ENCODE measurements at regions not wholly inside any gene's neighbourhood (a gene's known extent, or its start where the extent isn't known, plus 50 kb on each side); places are given as distances from the start of the nearest gene placed in this dataset.
"Not testable (repeated sequence)": the region's sequence is repeated elsewhere in the genome, so short reads cannot be mapped to it uniquely, and the experiment has no call there.

DNA sequence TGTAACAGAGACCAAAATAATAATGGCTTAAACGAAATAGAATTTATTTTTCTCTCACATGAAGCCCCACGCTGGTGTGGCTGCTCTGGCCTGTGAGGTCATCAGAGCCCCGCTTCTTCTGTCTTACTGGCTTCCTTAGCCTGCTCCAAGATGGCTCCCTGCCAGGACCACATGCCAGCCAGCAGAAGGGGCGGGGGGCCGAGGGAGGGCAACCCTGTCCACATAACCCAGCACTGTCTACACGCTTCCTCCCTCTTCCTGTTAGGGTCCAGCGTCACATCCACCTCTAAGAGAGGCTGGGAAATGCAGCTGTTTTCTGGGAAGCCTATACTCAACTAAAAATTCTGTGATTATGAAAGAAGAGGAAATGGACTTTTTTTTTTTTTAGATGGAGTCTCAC lies 107.9 kb upstream of the DLG1 start:
- no peaks in the 10 kb centered on the region for H3K36me3 Mint-ChIP-seq
- peaks cover 3% of the 10 kb centered on the region for H3K27me3 Mint-ChIP-seq (ENCODE audit: insufficient read depth, low read depth)
- Histone ChIP-seq H3K4me2 (no peak overlapping the region), H3K4me1 (peaks cover 21% of the 10 kb centered on the region), H4K20me1 (ENCODE audit: low read depth) (no peaks in the 10 kb centered on the region), H3K79me2 (ENCODE audit: low read depth) (no peaks in the 10 kb centered on the region), H3K9ac (no peak overlapping the region), H3K27me3 (no peaks in the 10 kb centered on the region), H2AFZ (replicated peaks) (no peak overlapping the region), H3F3A (ENCODE audit: low read depth) (peaks cover 12% of the 10 kb centered on the region), H3K36me3 (no peaks in the 10 kb centered on the region), H3K27ac (no peak overlapping the region), H3K9me3 (ENCODE audit: low read depth) (no peaks in the 10 kb centered on the region), H3K4me3 (no peak overlapping the region)
- no peak for DNase-seq (ENCODE audit: low spot score)
- peaks cover 15% of the 10 kb centered on the region for H3K9me3 Mint-ChIP-seq
- no peak for TF ChIP-seq EZH2 (IDR thresholded peaks at IDR 0.05)
- TF ChIP-seq, protein P1, sequence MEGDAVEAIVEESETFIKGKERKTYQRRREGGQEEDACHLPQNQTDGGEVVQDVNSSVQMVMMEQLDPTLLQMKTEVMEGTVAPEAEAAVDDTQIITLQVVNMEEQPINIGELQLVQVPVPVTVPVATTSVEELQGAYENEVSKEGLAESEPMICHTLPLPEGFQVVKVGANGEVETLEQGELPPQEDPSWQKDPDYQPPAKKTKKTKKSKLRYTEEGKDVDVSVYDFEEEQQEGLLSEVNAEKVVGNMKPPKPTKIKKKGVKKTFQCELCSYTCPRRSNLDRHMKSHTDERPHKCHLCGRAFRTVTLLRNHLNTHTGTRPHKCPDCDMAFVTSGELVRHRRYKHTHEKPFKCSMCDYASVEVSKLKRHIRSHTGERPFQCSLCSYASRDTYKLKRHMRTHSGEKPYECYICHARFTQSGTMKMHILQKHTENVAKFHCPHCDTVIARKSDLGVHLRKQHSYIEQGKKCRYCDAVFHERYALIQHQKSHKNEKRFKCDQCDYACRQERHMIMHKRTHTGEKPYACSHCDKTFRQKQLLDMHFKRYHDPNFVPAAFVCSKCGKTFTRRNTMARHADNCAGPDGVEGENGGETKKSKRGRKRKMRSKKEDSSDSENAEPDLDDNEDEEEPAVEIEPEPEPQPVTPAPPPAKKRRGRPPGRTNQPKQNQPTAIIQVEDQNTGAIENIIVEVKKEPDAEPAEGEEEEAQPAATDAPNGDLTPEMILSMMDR (IDR thresholded peaks at IDR 0.05), result no peak
- no peak overlapping the region for H3K27ac Mint-ChIP-seq
- H3K4me1 Mint-ChIP-seq, result peaks cover 23% of the 10 kb centered on the region
- no peak overlapping the region for H3K4me3 Mint-ChIP-seq

DNA sequence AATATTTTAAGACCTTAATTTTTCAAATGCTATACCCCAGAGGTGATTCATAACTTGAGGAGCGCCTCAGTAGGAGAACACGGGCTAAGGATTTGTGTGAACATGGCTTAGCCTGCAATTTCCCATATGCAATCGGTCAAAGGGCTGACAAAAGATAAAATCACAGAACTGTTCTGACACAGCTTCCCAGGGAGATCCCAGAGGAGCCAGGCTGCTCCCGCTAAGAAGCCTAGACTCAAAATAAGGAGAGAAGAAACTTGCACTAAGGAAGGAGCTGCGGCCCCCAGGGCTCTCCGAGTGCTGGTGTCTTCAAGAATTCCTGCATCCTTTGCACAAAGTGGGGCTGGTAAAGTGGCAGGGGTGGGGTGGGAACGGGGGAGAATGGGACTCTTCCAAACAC lies 106.3 kb upstream of the DLG1 start:
- no peaks in the 10 kb centered on the region for H4K20me1 ChIP-seq (ENCODE audit: low read depth)
- H3K4me3 ChIP-seq, result no peak overlapping the region
- H3F3A ChIP-seq (ENCODE audit: low read depth), result peaks cover 12% of the 10 kb centered on the region
- H3K27ac ChIP-seq, result no peak overlapping the region
- H3K27me3 Mint-ChIP-seq (ENCODE audit: insufficient read depth, low read depth), result peaks cover 3% of the 10 kb centered on the region
- H3K27ac Mint-ChIP-seq, result peak overlapping the region; percentile 79
- H3K9me3 Mint-ChIP-seq, result peaks cover 6% of the 10 kb centered on the region
- no peak overlapping the region for H3K9ac ChIP-seq
- DNase-seq (ENCODE audit: low spot score), result no peak
- no peaks in the 10 kb centered on the region for H3K36me3 ChIP-seq
- no peaks in the 10 kb centered on the region for H3K36me3 Mint-ChIP-seq
- no peak overlapping the region for H3K4me3 Mint-ChIP-seq
- no peaks in the 10 kb centered on the region for H3K79me2 ChIP-seq (ENCODE audit: low read depth)
- no peak overlapping the region for H2AFZ ChIP-seq (replicated peaks)
- no peak overlapping the region for H3K4me2 ChIP-seq
- peaks cover 23% of the 10 kb centered on the region for H3K4me1 Mint-ChIP-seq
- no peaks in the 10 kb centered on the region for H3K27me3 ChIP-seq
- TF ChIP-seq, protein P1 (IDR thresholded peaks at IDR 0.05), result no peak
- TF ChIP-seq EZH2phosphoT487 (IDR thresholded peaks at IDR 0.05) (no peak), EZH2 (IDR thresholded peaks at IDR 0.05) (no peak)
- H3K4me1 ChIP-seq, result peaks cover 21% of the 10 kb centered on the region
- no peaks in the 10 kb centered on the region for H3K9me3 ChIP-seq (ENCODE audit: low read depth)

DNA sequence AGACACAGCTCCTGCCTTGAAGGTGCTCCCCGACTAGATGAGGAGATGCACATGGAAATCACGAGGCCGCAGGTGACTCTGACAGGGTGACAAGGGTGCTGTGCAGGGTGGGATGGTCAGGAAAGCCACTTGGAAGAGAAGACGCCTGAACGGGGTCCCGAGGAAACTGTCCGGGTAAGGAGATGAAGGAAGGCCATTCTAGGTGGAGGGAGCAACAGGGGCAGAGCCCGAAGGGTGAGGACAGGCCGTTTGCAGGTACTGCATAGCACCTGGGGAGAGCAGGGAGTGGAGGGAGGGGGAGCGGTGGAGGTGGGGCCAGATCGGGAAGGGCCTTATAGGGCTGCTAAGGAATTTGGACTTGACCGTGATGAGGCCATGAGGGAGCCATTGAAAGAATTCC lies 105.6 kb upstream of the DLG1 start:
- Mint-ChIP-seq H3K4me1 (peaks cover 23% of the 10 kb centered on the region), H3K27ac (peak overlapping the region; percentile 76), H3K36me3 (no peaks in the 10 kb centered on the region), H3K27me3 (ENCODE audit: insufficient read depth, low read depth) (peaks cover 3% of the 10 kb centered on the region), H3K9me3 (no peaks in the 10 kb centered on the region), H3K4me3 (no peak overlapping the region)
- Histone ChIP-seq H3K27me3 (no peaks in the 10 kb centered on the region), H2AFZ (replicated peaks) (no peak overlapping the region), H3K27ac (no peak overlapping the region), H3K9ac (no peak overlapping the region), H3K4me2 (no peak overlapping the region), H3K4me3 (no peak overlapping the region), H3F3A (ENCODE audit: low read depth) (peaks cover 12% of the 10 kb centered on the region), H3K79me2 (ENCODE audit: low read depth) (no peaks in the 10 kb centered on the region), H3K36me3 (no peaks in the 10 kb centered on the region), H3K9me3 (ENCODE audit: low read depth) (no peaks in the 10 kb centered on the region), H3K4me1 (peaks cover 20% of the 10 kb centered on the region), H4K20me1 (ENCODE audit: low read depth) (no peaks in the 10 kb centered on the region)
- no peak for DNase-seq (ENCODE audit: low spot score)
- TF ChIP-seq EZH2phosphoT487 (IDR thresholded peaks at IDR 0.05) (no peak), EZH2 (IDR thresholded peaks at IDR 0.05) (no peak)
- TF ChIP-seq, protein P1 (IDR thresholded peaks at IDR 0.05), result no peak

DNA sequence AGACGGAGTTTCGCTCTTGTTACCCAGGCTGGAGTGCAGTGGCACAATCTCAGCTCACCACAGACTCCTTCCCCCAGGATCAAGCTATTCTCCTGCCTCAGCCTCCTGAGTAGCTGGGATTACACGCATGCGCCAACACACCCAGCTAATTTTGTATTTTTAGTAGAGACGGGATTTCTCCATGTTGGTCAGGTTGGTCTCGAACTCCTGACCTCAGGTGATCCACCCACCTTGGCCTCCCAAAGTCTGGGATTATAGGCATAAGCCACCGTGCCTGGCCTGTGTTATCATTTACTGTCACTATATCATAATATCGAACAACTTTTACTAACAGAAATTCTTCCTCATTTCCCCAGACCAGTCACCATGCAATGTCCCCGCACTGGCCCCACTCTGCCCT lies 104.0 kb upstream of the DLG1 start:
- not testable (repeated sequence) for H3K79me2 ChIP-seq (ENCODE audit: low read depth); H3K4me3 ChIP-seq; H3K4me1 Mint-ChIP-seq; H3K9ac ChIP-seq; H3K9me3 ChIP-seq (ENCODE audit: low read depth); H3K4me2 ChIP-seq; H3K27ac ChIP-seq; H3K27me3 Mint-ChIP-seq (ENCODE audit: insufficient read depth, low read depth); H3K36me3 ChIP-seq; H3K9me3 Mint-ChIP-seq; H4K20me1 ChIP-seq (ENCODE audit: low read depth); DNase-seq (ENCODE audit: low spot score); H3K27me3 ChIP-seq; H2AFZ ChIP-seq (replicated peaks); H3K4me3 Mint-ChIP-seq; H3F3A ChIP-seq (ENCODE audit: low read depth); H3K4me1 ChIP-seq; H3K36me3 Mint-ChIP-seq; H3K27ac Mint-ChIP-seq

Data from neural progenitor cell (in vitro differentiated cells).